ENCODE measurements at regions not wholly inside any gene's neighbourhood (a gene's known extent, or its start where the extent isn't known, plus 50 kb on each side); places are given as distances from the start of the nearest gene placed in this dataset.
A peak's percentile ranks its signal among the peaks of the same experiment; 100 is the strongest.
"Not testable (repeated sequence)": the region's sequence is repeated elsewhere in the genome, so short reads cannot be mapped to it uniquely, and the experiment has no call there.

GRCh38 chr4:158033416-158034120 is 139.3 kb downstream of the GASK1B start:
- no peaks in the 10 kb centered on the region for H3K27me3 ChIP-seq (ENCODE audit: insufficient read depth, low read length)
- peak overlapping the region; percentile 18 for H2AFZ ChIP-seq (ENCODE audit: low read length, unreplicated experiment)
- no peak overlapping the region for H3K4me3 ChIP-seq (ENCODE audit: low read depth, low read length)
- no peaks in the 10 kb centered on the region for H3K4me1 ChIP-seq (ENCODE audit: control insufficient read depth, insufficient read depth, low read length, unreplicated experiment)
- H3K36me3 ChIP-seq (ENCODE audit: insufficient read depth, low read length): no peaks in the 10 kb centered on the region
- no peak overlapping the region for H3K27ac ChIP-seq (ENCODE audit: low read depth, low read length)
- no peaks in the 10 kb centered on the region for H3K79me2 ChIP-seq (ENCODE audit: control insufficient read depth, insufficient read depth, low read length, unreplicated experiment)

- Histone ChIP-seq H3K79me2 (ENCODE audit: control insufficient read depth, insufficient read depth, low read length, unreplicated experiment) (no peaks in the 10 kb centered on the region), H3K27ac (ENCODE audit: low read depth, low read length) (no peak overlapping the region), H3K36me3 (ENCODE audit: insufficient read depth, low read length) (no peaks in the 10 kb centered on the region), H3K4me3 (ENCODE audit: low read depth, low read length) (no peak overlapping the region), H2AFZ (ENCODE audit: low read length, unreplicated experiment) (peak overlapping the region; percentile 18), H3K27me3 (ENCODE audit: insufficient read depth, low read length) (no peaks in the 10 kb centered on the region), H3K4me1 (ENCODE audit: control insufficient read depth, insufficient read depth, low read length, unreplicated experiment) (no peaks in the 10 kb centered on the region)
These were observed 140.0 kb downstream of the GASK1B start for GRCh38 chr4:158032733-158033415.

- H3K4me3 ChIP-seq (ENCODE audit: low read depth, low read length); H3K79me2 ChIP-seq (ENCODE audit: control insufficient read depth, insufficient read depth, low read length, unreplicated experiment); H3K27me3 ChIP-seq (ENCODE audit: insufficient read depth, low read length): not testable (repeated sequence)
These were observed 144.4 kb downstream of the GASK1B start for GRCh38 chr4:158028381-158028780.

GRCh38 chr4:158025131-158025530 is 147.7 kb downstream of the GASK1B start:
- Histone ChIP-seq H3K79me2 (ENCODE audit: control insufficient read depth, insufficient read depth, low read length, unreplicated experiment) (no peaks in the 10 kb centered on the region), H3K27ac (ENCODE audit: low read depth, low read length) (no peak overlapping the region), H3K27me3 (ENCODE audit: insufficient read depth, low read length) (no peaks in the 10 kb centered on the region), H3K36me3 (ENCODE audit: insufficient read depth, low read length) (no peaks in the 10 kb centered on the region), H3K4me1 (ENCODE audit: control insufficient read depth, insufficient read depth, low read length, unreplicated experiment) (peaks cover 14% of the 10 kb centered on the region), H3K4me3 (ENCODE audit: low read depth, low read length) (no peak overlapping the region), H2AFZ (ENCODE audit: low read length, unreplicated experiment) (no peak overlapping the region)

More at GRCh38 chr4:158028381-158028780, 144.4 kb downstream of the GASK1B start:
- not testable (repeated sequence) for H2AFZ ChIP-seq (ENCODE audit: low read length, unreplicated experiment); H3K27ac ChIP-seq (ENCODE audit: low read depth, low read length); H3K4me1 ChIP-seq (ENCODE audit: control insufficient read depth, insufficient read depth, low read length, unreplicated experiment); H3K36me3 ChIP-seq (ENCODE audit: insufficient read depth, low read length)

GRCh38 chr4:158020734-158021346 is 152.0 kb downstream of the GASK1B start:
- H3K27ac ChIP-seq (ENCODE audit: low read depth, low read length): peak overlapping the region; percentile 88
- H3K36me3 ChIP-seq (ENCODE audit: insufficient read depth, low read length): no peaks in the 10 kb centered on the region
- no peaks in the 10 kb centered on the region for H3K27me3 ChIP-seq (ENCODE audit: insufficient read depth, low read length)
- no peaks in the 10 kb centered on the region for H3K79me2 ChIP-seq (ENCODE audit: control insufficient read depth, insufficient read depth, low read length, unreplicated experiment)
- peak overlapping the region; percentile 99 for H2AFZ ChIP-seq (ENCODE audit: low read length, unreplicated experiment)
- H3K4me1 ChIP-seq (ENCODE audit: control insufficient read depth, insufficient read depth, low read length, unreplicated experiment): peaks cover 45% of the 10 kb centered on the region
- H3K4me3 ChIP-seq (ENCODE audit: low read depth, low read length): peak overlapping the region; percentile 13; the same call in 1 of the 2 replicates

- Histone ChIP-seq H3K79me2 (ENCODE audit: control insufficient read depth, insufficient read depth, low read length, unreplicated experiment) (no peaks in the 10 kb centered on the region), H3K4me1 (ENCODE audit: control insufficient read depth, insufficient read depth, low read length, unreplicated experiment) (peaks cover 51% of the 10 kb centered on the region), H2AFZ (ENCODE audit: low read length, unreplicated experiment) (peak overlapping the region; percentile 99), H3K36me3 (ENCODE audit: insufficient read depth, low read length) (no peaks in the 10 kb centered on the region), H3K27me3 (ENCODE audit: insufficient read depth, low read length) (no peaks in the 10 kb centered on the region), H3K27ac (ENCODE audit: low read depth, low read length) (peak overlapping the region; percentile 88), H3K4me3 (ENCODE audit: low read depth, low read length) (peak overlapping the region; percentile 13; the same call in 1 of the 2 replicates)
These were observed 152.6 kb downstream of the GASK1B start for GRCh38 chr4:158020176-158020575.

- no peaks in the 10 kb centered on the region for H3K27me3 ChIP-seq (ENCODE audit: insufficient read depth, low read length)
- no peaks in the 10 kb centered on the region for H3K79me2 ChIP-seq (ENCODE audit: control insufficient read depth, insufficient read depth, low read length, unreplicated experiment)
- H2AFZ ChIP-seq (ENCODE audit: low read length, unreplicated experiment): no peak overlapping the region
- no peak overlapping the region for H3K4me3 ChIP-seq (ENCODE audit: low read depth, low read length)
- no peaks in the 10 kb centered on the region for H3K36me3 ChIP-seq (ENCODE audit: insufficient read depth, low read length)
- H3K4me1 ChIP-seq (ENCODE audit: control insufficient read depth, insufficient read depth, low read length, unreplicated experiment): peaks cover 59% of the 10 kb centered on the region
- peak overlapping the region; percentile 5; the same call in 1 of the 2 replicates for H3K27ac ChIP-seq (ENCODE audit: low read depth, low read length)
These were observed 154.0 kb downstream of the GASK1B start for GRCh38 chr4:158018831-158019230.

GRCh38 chr4:158018221-158018830 is 154.5 kb downstream of the GASK1B start:
- Histone ChIP-seq H2AFZ (ENCODE audit: low read length, unreplicated experiment) (no peak overlapping the region), H3K27ac (ENCODE audit: low read depth, low read length) (peak overlapping the region; percentile 5; the same call in 1 of the 2 replicates), H3K79me2 (ENCODE audit: control insufficient read depth, insufficient read depth, low read length, unreplicated experiment) (no peaks in the 10 kb centered on the region), H3K4me1 (ENCODE audit: control insufficient read depth, insufficient read depth, low read length, unreplicated experiment) (peaks cover 64% of the 10 kb centered on the region), H3K36me3 (ENCODE audit: insufficient read depth, low read length) (no peaks in the 10 kb centered on the region), H3K27me3 (ENCODE audit: insufficient read depth, low read length) (no peaks in the 10 kb centered on the region), H3K4me3 (ENCODE audit: low read depth, low read length) (no peak overlapping the region)

GRCh38 chr4:158016511-158016910 is 156.3 kb downstream of the GASK1B start:
- H3K36me3 ChIP-seq (ENCODE audit: insufficient read depth, low read length): no peaks in the 10 kb centered on the region
- no peak overlapping the region for H2AFZ ChIP-seq (ENCODE audit: low read length, unreplicated experiment)
- H3K79me2 ChIP-seq (ENCODE audit: control insufficient read depth, insufficient read depth, low read length, unreplicated experiment): no peaks in the 10 kb centered on the region
- no peak overlapping the region for H3K4me3 ChIP-seq (ENCODE audit: low read depth, low read length)
- H3K27me3 ChIP-seq (ENCODE audit: insufficient read depth, low read length): no peaks in the 10 kb centered on the region
- peak overlapping the region; percentile 77 for H3K27ac ChIP-seq (ENCODE audit: low read depth, low read length)
- peaks cover 74% of the 10 kb centered on the region for H3K4me1 ChIP-seq (ENCODE audit: control insufficient read depth, insufficient read depth, low read length, unreplicated experiment)

GRCh38 chr4:158015241-158015640 is 157.6 kb downstream of the GASK1B start:
- peak overlapping the region; percentile 77 for H3K27ac ChIP-seq (ENCODE audit: low read depth, low read length)
- H3K4me3 ChIP-seq (ENCODE audit: low read depth, low read length): peak overlapping the region; percentile 35; the same call in 1 of the 2 replicates

More at GRCh38 chr4:158015241-158015640, 157.6 kb downstream of the GASK1B start:
- Histone ChIP-seq H3K4me1 (ENCODE audit: control insufficient read depth, insufficient read depth, low read length, unreplicated experiment) (peaks cover 64% of the 10 kb centered on the region), H3K27me3 (ENCODE audit: insufficient read depth, low read length) (no peaks in the 10 kb centered on the region), H3K36me3 (ENCODE audit: insufficient read depth, low read length) (no peaks in the 10 kb centered on the region), H3K79me2 (ENCODE audit: control insufficient read depth, insufficient read depth, low read length, unreplicated experiment) (no peaks in the 10 kb centered on the region), H2AFZ (ENCODE audit: low read length, unreplicated experiment) (peak overlapping the region; percentile 94)

Data from ACC112 (cell line).